ENCODE measurements at regions not wholly inside any gene's neighbourhood (a gene's known extent, or its start where the extent isn't known, plus 50 kb on each side); places are given as distances from the start of the nearest gene placed in this dataset.
A peak's percentile ranks its signal among the peaks of the same experiment; 100 is the strongest.

- DNase-seq (ENCODE audit: low read depth in 2 of 2), result no peak
Observed at GRCh38 chr12:77723308-77723707, 107.4 kb upstream of the NAV3 start.

- DNase-seq (ENCODE audit: low read depth in 2 of 2), result peak; percentile 2 to 46
Observed at GRCh38 chr12:77722536-77722935, 108.2 kb upstream of the NAV3 start.

- DNase-seq (ENCODE audit: low read depth in 2 of 2), result no peak
Observed at GRCh38 chr12:77720258-77720657, 110.4 kb upstream of the NAV3 start.

GRCh38 chr12:77710209-77710608 is 120.5 kb upstream of the NAV3 start:
- no peak for DNase-seq (ENCODE audit: low read depth in 2 of 2)

- no peak for DNase-seq (ENCODE audit: low read depth in 2 of 2)
Observed at GRCh38 chr12:77697126-77697525, 133.6 kb upstream of the NAV3 start.

GRCh38 chr12:77696183-77696582 is 134.5 kb upstream of the NAV3 start:
- DNase-seq (ENCODE audit: low read depth in 2 of 2), result no peak

- DNase-seq (ENCODE audit: low read depth in 2 of 2), result no peak
Observed at GRCh38 chr12:77689510-77690086, 141.1 kb upstream of the NAV3 start.

- DNase-seq (ENCODE audit: low read depth in 2 of 2), result no peak
Observed at GRCh38 chr12:77687321-77687720, 143.4 kb upstream of the NAV3 start.

GRCh38 chr12:77686760-77687159 is 143.9 kb upstream of the NAV3 start:
- DNase-seq (ENCODE audit: low read depth in 2 of 2), result peak in 1 of 2 donors; percentile 2

GRCh38 chr12:77685901-77686300 is 144.8 kb upstream of the NAV3 start:
- DNase-seq (ENCODE audit: low read depth in 2 of 2), result no peak

- peak; percentile 58 to 80 for DNase-seq (ENCODE audit: low read depth in 2 of 2)
Observed at GRCh38 chr12:77685112-77685511, 145.6 kb upstream of the NAV3 start.

- DNase-seq (ENCODE audit: low read depth in 2 of 2), result no peak
Observed at GRCh38 chr12:77682488-77682887, 148.2 kb upstream of the NAV3 start.

GRCh38 chr12:77681726-77682125 is 149.0 kb upstream of the NAV3 start:
- no peak for DNase-seq (ENCODE audit: low read depth in 2 of 2)

GRCh38 chr12:77679686-77680085 is 151.0 kb upstream of the NAV3 start:
- DNase-seq (ENCODE audit: low read depth in 2 of 2), result no peak

- no peak for DNase-seq (ENCODE audit: low read depth in 2 of 2)
Observed at GRCh38 chr12:77678621-77679020, 152.1 kb upstream of the NAV3 start.

GRCh38 chr12:77667101-77667500 is 163.6 kb upstream of the NAV3 start:
- DNase-seq (ENCODE audit: low read depth in 2 of 2), result no peak

- DNase-seq (ENCODE audit: low read depth in 2 of 2), result no peak
Observed at GRCh38 chr12:77648716-77649115, 182.0 kb upstream of the NAV3 start.

GRCh38 chr12:77645966-77646598 is 184.6 kb upstream of the NAV3 start:
- DNase-seq (ENCODE audit: low read depth in 2 of 2), result no peak

GRCh38 chr12:77644915-77645605 is 185.6 kb upstream of the NAV3 start:
- DNase-seq (ENCODE audit: low read depth in 2 of 2), result no peak

GRCh38 chr12:77642246-77642645 is 188.4 kb upstream of the NAV3 start:
- DNase-seq (ENCODE audit: low read depth in 2 of 2), result no peak

GRCh38 chr12:77640356-77640755 is 190.3 kb upstream of the NAV3 start:
- no peak for DNase-seq (ENCODE audit: low read depth in 2 of 2)

GRCh38 chr12:77630790-77631445 is 199.8 kb upstream of the NAV3 start:
- DNase-seq (ENCODE audit: low read depth in 2 of 2), result no peak

GRCh38 chr12:77630344-77630743 is 200.3 kb upstream of the NAV3 start:
- DNase-seq (ENCODE audit: low read depth in 2 of 2), result no peak
